ENCODE measurements at regions not wholly inside any gene's neighbourhood (a gene's known extent, or its start where the extent isn't known, plus 50 kb on each side); places are given as distances from the start of the nearest gene placed in this dataset.

- H3K23ac ChIP-seq (ENCODE audit: insufficient read length): no peak overlapping the region
- no peaks in the 10 kb centered on the region for H3K23me2 ChIP-seq (ENCODE audit: low read depth, low read length)
- no peak overlapping the region for H3K4ac ChIP-seq (replicated peaks; ENCODE audit: insufficient read length, low read depth, low read length)
- H4K5ac ChIP-seq (ENCODE audit: insufficient read length, low read depth, low read length): no peak overlapping the region
- no peak overlapping the region for H3K27ac ChIP-seq (ENCODE audit: low read depth, low read length)
- peaks cover 0 to 16% (median 4%) of the 10 kb centered on the region in 4 experiments; a peak in 5 of 7 replicates for H3K4me1 ChIP-seq (replicated peaks in 1 of 4; ENCODE audit: control insufficient read depth in 3 of 4, insufficient read depth in 4 of 4, low read length in 3 of 4)
- no peak overlapping the region for H4K91ac ChIP-seq (replicated peaks; ENCODE audit: insufficient read length, low read length)
- no peak overlapping the region for H2BK5ac ChIP-seq (ENCODE audit: low read depth, low read length)
- H2BK15ac ChIP-seq (ENCODE audit: low read length): no peak overlapping the region
- H3K9ac ChIP-seq (replicated peaks in 1 of 4; ENCODE audit: extremely low read depth in 1 of 4, low read depth in 3 of 4, low read length in 3 of 4): no peak overlapping the region
- ChIA-PET POLR2A (ENCODE audit: partially characterized antibody) (interaction anchor here (0.6 kb wide), 1 partner anchor 11 kb away, joined by 3 read pairs; no protein-coding TSS in a partner anchor), CTCF (ENCODE audit: partially characterized antibody) (no interaction called here)
- no peaks in the 10 kb centered on the region for H3K79me1 ChIP-seq (ENCODE audit: low read depth, low read length)
- H3K14ac ChIP-seq (ENCODE audit: insufficient read length): no peak overlapping the region
- H2BK12ac ChIP-seq (ENCODE audit: low read depth, low read length): no peak overlapping the region
- no peak for FAIRE-seq
- H2BK20ac ChIP-seq (ENCODE audit: low read length): no peak overlapping the region
- no peak overlapping the region for H2AFZ ChIP-seq (ENCODE audit: low read length)
- H3K18ac ChIP-seq (ENCODE audit: extremely low read depth, low read length): no peak overlapping the region
- TF ChIP-seq SRF (IDR thresholded peaks at IDR 0.05; ENCODE audit: low read depth, low read length) (no peak), POU5F1 (IDR thresholded peaks at IDR 0.05; ENCODE audit: low read depth, low read length) (no peak), CTCF (IDR thresholded peaks at IDR 0.05; ENCODE audit: control extremely low read depth in 1 of 3, insufficient read depth in 1 of 3, low read depth in 1 of 3, low read length in 3 of 3) (no peak), SIRT6 (IDR thresholded peaks at IDR 0.05; ENCODE audit: low read length) (no peak), TCF12 (IDR thresholded peaks at IDR 0.05; ENCODE audit: low read depth, low read length) (no peak), SIN3A (conservative IDR thresholded peaks at IDR 0.05 in 1 of 2, IDR thresholded peaks at IDR 0.05 in 1 of 2; ENCODE audit: low read depth in 1 of 2, low read length in 2 of 2) (no peak), HDAC6 (IDR thresholded peaks at IDR 0.05; ENCODE audit: low read depth, low read length) (no peak), MAFK (IDR thresholded peaks at IDR 0.05; ENCODE audit: low read depth, low read length) (no peak), KDM1A (IDR thresholded peaks at IDR 0.05; ENCODE audit: borderline replicate concordance, low read length) (no peak), BRCA1 (IDR thresholded peaks at IDR 0.05; ENCODE audit: low read depth, low read length) (no peak)
- H4K20me1 ChIP-seq (replicated peaks in 1 of 2; ENCODE audit: control insufficient read depth in 1 of 2, insufficient read depth in 2 of 2, low read length in 2 of 2): no peaks in the 10 kb centered on the region
- H3K27me3 ChIP-seq (replicated peaks in 1 of 4; ENCODE audit: control insufficient read depth in 3 of 4, extremely low read depth in 1 of 4, insufficient read depth in 3 of 4, low read length in 3 of 4): no peaks in the 10 kb centered on the region
- no peak overlapping the region for H4K8ac ChIP-seq (ENCODE audit: extremely low read depth, insufficient read depth, low read length)
- H3K56ac ChIP-seq (replicated peaks; ENCODE audit: insufficient read length, low read depth, low read length): no peak overlapping the region
- H3K4me2 ChIP-seq (ENCODE audit: insufficient read depth in 1 of 2, low read depth in 2 of 2, low read length in 2 of 2): no peak overlapping the region
- no peaks in the 10 kb centered on the region for H3K36me3 ChIP-seq (ENCODE audit: control insufficient read depth in 2 of 4, insufficient read depth in 4 of 4, low read length in 3 of 4)
- H2AK5ac ChIP-seq (ENCODE audit: low read depth, low read length): no peak overlapping the region
- H3K79me2 ChIP-seq (ENCODE audit: control insufficient read depth in 1 of 2, insufficient read depth in 2 of 2, low read length in 2 of 2): no peaks in the 10 kb centered on the region
- no peak overlapping the region for H2BK120ac ChIP-seq (replicated peaks; ENCODE audit: low read depth, low read length)
- H3K4me3 ChIP-seq (ENCODE audit: extremely low read depth in 1 of 4, insufficient read depth in 2 of 4, low read depth in 3 of 4, low read length in 4 of 4): no peak overlapping the region
- no peaks in the 10 kb centered on the region for H3K9me3 ChIP-seq (ENCODE audit: insufficient read depth in 2 of 2, low read depth in 1 of 2, low read length in 1 of 2)
- 82% methylated on average over 10 of the region's 10 CpGs; no CpG with 5 or more reads in 1 of the 2 experiments for WGBS, 2 experiments (ENCODE audit: extremely low coverage in 1 of 2, insufficient coverage in 1 of 2, insufficient read length in 1 of 2, insufficient replicate concordance in 2 of 2, low coverage in 1 of 2, low lambda C conversion rate in 2 of 2, missing lambda C conversion rate in 1 of 2)
- no peak for DNase-seq (ENCODE audit: low read depth in 1 of 2, low spot score in 2 of 2)
Observed at GRCh38 chr18:49656073-49656692, 94.3 kb downstream of the LIPG start.

Data from H1 (cell line).